ENCODE measurements at regions not wholly inside any gene's neighbourhood (a gene's known extent, or its start where the extent isn't known, plus 50 kb on each side); places are given as distances from the start of the nearest gene placed in this dataset.

GRCh38 chr21:43308101-43308814 is 118.7 kb downstream of the SIK1 start:
- TF ChIP-seq CTCF (IDR thresholded peaks at IDR 0.05 in 4 of 5, conservative IDR thresholded peaks at IDR 0.05 in 1 of 5) (no peak), POLR2A (IDR thresholded peaks at IDR 0.05) (no peak)

Measured in gastrocnemius medialis (tissue), 4 donors.